Trophoblast cell (in vitro differentiated cells and primary cell): ENCODE measurements at regions not wholly inside any gene's neighbourhood (a gene's known extent, or its start where the extent isn't known, plus 50 kb on each side); places are given as distances from the start of the nearest gene placed in this dataset.

Source experiments
- DNase-seq, 2 donors: peaks; one replicate each; pipeline ENCODE4 v3.0.0-alpha.2; 2016
- H2AFZ ChIP-seq: 2 replicates; pipeline ENCODE4 v1.6.1; 2013; ENCODE audit warnings: low read length, moderate library complexity, mild to moderate bottlenecking; ENCODE audit not compliant: insufficient read depth, poor library complexity
- H2AK5ac ChIP-seq: 2 replicates; pipeline ENCODE4 v1.6.1; 2013; ENCODE audit warnings: mild to moderate bottlenecking, low read length
- H2BK120ac ChIP-seq: 2 replicates; pipeline ENCODE4 v1.6.1; 2013; ENCODE audit warnings: low read length, mild to moderate bottlenecking, moderate library complexity; ENCODE audit not compliant: insufficient read depth, poor library complexity
- H2BK12ac ChIP-seq: 2 replicates; pipeline ENCODE4 v1.6.1; 2013; ENCODE audit warnings: mild to moderate bottlenecking, low read length, moderate library complexity
- H2BK5ac ChIP-seq: 2 replicates; pipeline ENCODE4 v1.6.1; 2013; ENCODE audit warnings: low read length, low read depth, moderate library complexity, mild to moderate bottlenecking; ENCODE audit not compliant: poor library complexity
- H3K14ac ChIP-seq: 2 replicates; pipeline ENCODE4 v1.6.1; 2013; ENCODE audit warnings: mild to moderate bottlenecking, low read length
- H3K18ac ChIP-seq: 2 replicates; pipeline ENCODE4 v1.6.1; 2013; ENCODE audit warnings: mild to moderate bottlenecking, low read length
- H3K23ac ChIP-seq: 2 replicates; pipeline ENCODE4 v1.6.1; 2013; ENCODE audit warnings: low read length
- H3K27ac ChIP-seq: 2 replicates; pipeline ENCODE4 v1.5.1; 2013; ENCODE audit warnings: low read depth, mild to moderate bottlenecking, inconsistent platforms, low read length, moderate library complexity
- H3K27me3 ChIP-seq: 2 replicates; pipeline ENCODE4 v1.6.1; 2013; ENCODE audit warnings: inconsistent platforms, mild to moderate bottlenecking, low read length, moderate library complexity; ENCODE audit not compliant: insufficient read depth
- H3K36me3 ChIP-seq, 2 experiments: 1 replicate in 1 of 2; 2 replicates in 1 of 2; pipeline ENCODE4 v1.6.1; 2013; ENCODE audit warnings: low read length in 2 of 2, mild to moderate bottlenecking in 2 of 2, moderate library complexity in 1 of 2; ENCODE audit not compliant: insufficient read depth in 2 of 2, control insufficient read depth in 1 of 2
- H3K4ac ChIP-seq: 2 replicates; pipeline ENCODE4 v1.6.1; 2013; ENCODE audit warnings: low read depth, mild to moderate bottlenecking, low read length, moderate library complexity
- H3K4me1 ChIP-seq, 2 experiments: 1 replicate in 1 of 2; 2 replicates in 1 of 2; pipeline ENCODE4 v1.6.1; 2013; ENCODE audit warnings: low read length in 2 of 2, mild to moderate bottlenecking in 2 of 2, moderate library complexity in 1 of 2; ENCODE audit not compliant: insufficient read depth in 2 of 2, control insufficient read depth in 1 of 2
- H3K4me2 ChIP-seq: 2 replicates; pipeline ENCODE4 v1.6.1; 2013; ENCODE audit warnings: inconsistent platforms, mild to moderate bottlenecking, low read length, moderate library complexity
- H3K4me3 ChIP-seq: 2 replicates; pipeline ENCODE4 v1.5.1; 2013; ENCODE audit warnings: mild to moderate bottlenecking, low read depth, low read length, inconsistent platforms
- H3K79me1 ChIP-seq: one replicate; pipeline ENCODE4 v1.6.1; 2013; ENCODE audit warnings: low read length
- H3K79me2 ChIP-seq: 2 replicates; pipeline ENCODE4 v1.6.1; 2013; ENCODE audit warnings: low read length, mild to moderate bottlenecking; ENCODE audit not compliant: control insufficient read depth, insufficient read depth, poor library complexity
- H3K9ac ChIP-seq: 2 replicates; pipeline ENCODE4 v1.6.1; 2013; ENCODE audit warnings: mild to moderate bottlenecking, low read length
- H3K9me3 ChIP-seq: 2 replicates; pipeline ENCODE4 v1.6.1; 2013; ENCODE audit warnings: low read depth, mild to moderate bottlenecking, control low read depth, inconsistent platforms, low read length; ENCODE audit not compliant: insufficient read depth
- H4K12ac ChIP-seq: 2 replicates; pipeline ENCODE4 v1.6.1; 2013; ENCODE audit warnings: low read depth, mild to moderate bottlenecking, low read length, moderate library complexity
- H4K8ac ChIP-seq: 2 replicates; pipeline ENCODE4 v1.6.1; 2013; ENCODE audit warnings: low read depth, mild to moderate bottlenecking, low read length, moderate library complexity
- H4K91ac ChIP-seq: one replicate; pipeline ENCODE4 v1.6.1; 2013; ENCODE audit warnings: low read depth, mild to moderate bottlenecking, low read length, moderate library complexity
- WGBS: extraction: QIAGEN DNeasy Blood & Tissue Kit; methylation state at CpG from one replicate; pipeline ENCODE4 v1.1.7; 2013; ENCODE audit warnings: missing lambda C conversion rate; ENCODE audit not compliant: insufficient read length, insufficient coverage; ENCODE audit errors: extremely low coverage; 5-methylcytosine and 5-hydroxymethylcytosine counted together

DNA sequence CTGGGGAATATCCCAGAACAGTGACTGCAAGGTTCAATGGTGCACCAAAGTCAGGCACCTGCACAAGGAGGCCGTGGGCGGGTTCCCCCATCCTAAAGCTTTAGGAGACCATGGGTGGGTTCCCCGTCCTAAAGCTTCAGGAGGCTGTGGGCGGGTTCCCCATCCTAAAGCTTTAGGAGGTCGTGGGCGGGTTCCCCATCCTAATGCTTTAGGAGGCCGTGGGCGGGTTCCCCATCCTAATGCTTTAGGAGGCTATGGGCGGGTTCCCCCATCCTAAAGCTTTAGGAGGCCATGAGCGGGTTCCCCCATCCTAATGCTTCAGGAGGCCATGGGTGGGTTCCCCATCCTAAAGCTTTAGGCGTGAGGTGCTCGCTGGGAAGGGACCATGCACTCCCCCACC, 313.3 kb downstream of the FOXL1 start:
- Histone ChIP-seq H4K12ac (no peak overlapping the region), H3K27me3 (no peaks in the 10 kb centered on the region), H3K9ac (no peak overlapping the region), H3K79me1 (no peaks in the 10 kb centered on the region), H3K9me3 (peaks cover 1% of the 10 kb centered on the region), H3K4ac (no peak overlapping the region), H4K91ac (no peak overlapping the region), H3K4me1 (peaks cover 0 to 2% of the 10 kb centered on the region in 2 experiments), H2AFZ (no peak overlapping the region), H2BK12ac (no peak overlapping the region), H3K4me2 (no peak overlapping the region), H3K23ac (no peak overlapping the region), H4K8ac (no peak overlapping the region), H3K79me2 (no peaks in the 10 kb centered on the region), H3K18ac (no peak overlapping the region), H2BK5ac (no peak overlapping the region), H3K36me3 (no peaks in the 10 kb centered on the region), H3K14ac (no peak overlapping the region), H2AK5ac (no peak overlapping the region), H3K27ac (no peak overlapping the region), H2BK120ac (no peak overlapping the region), H3K4me3 (no peak overlapping the region)
- no CpG with 5 or more reads among the region's 12 CpGs for WGBS
- DNase-seq, result no peak

DNA sequence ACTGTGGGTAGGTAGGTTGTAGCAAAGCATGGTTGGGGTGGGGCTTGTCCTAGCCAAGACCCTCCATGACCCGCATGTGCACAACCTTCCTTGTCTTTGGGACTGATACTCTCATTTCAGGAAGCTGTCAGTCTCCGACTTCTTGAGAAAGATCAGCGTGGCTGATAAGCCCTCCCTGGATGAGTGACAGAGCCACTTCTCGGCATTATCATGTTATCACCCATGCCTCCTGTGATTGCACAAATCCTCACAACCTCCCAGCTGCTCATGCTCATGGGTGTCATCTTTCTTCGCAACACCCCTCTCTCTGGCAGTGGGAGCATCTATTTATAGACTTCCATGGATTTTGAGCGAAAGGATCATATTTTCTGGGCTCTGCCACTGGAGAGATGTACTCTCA, 314.2 kb downstream of the FOXL1 start:
- no peak for DNase-seq
- Histone ChIP-seq H4K91ac (no peak overlapping the region), H3K36me3 (no peaks in the 10 kb centered on the region), H3K79me1 (no peaks in the 10 kb centered on the region), H3K27me3 (no peaks in the 10 kb centered on the region), H2AFZ (no peak overlapping the region), H3K9me3 (peaks cover 1% of the 10 kb centered on the region), H2BK5ac (no peak overlapping the region), H3K14ac (no peak overlapping the region), H2AK5ac (no peak overlapping the region), H3K23ac (no peak overlapping the region), H3K4me2 (no peak overlapping the region), H4K8ac (no peak overlapping the region), H3K9ac (no peak overlapping the region), H3K4me1 (peaks cover 0 to under 1% of the 10 kb centered on the region in 2 experiments), H3K27ac (no peak overlapping the region), H3K4me3 (no peak overlapping the region), H3K4ac (no peak overlapping the region), H2BK12ac (no peak overlapping the region), H2BK120ac (no peak overlapping the region), H4K12ac (no peak overlapping the region), H3K18ac (no peak overlapping the region), H3K79me2 (no peaks in the 10 kb centered on the region)
- WGBS, result no CpG with 5 or more reads among the region's 6 CpGs

- no peak overlapping the region for H2BK5ac ChIP-seq
- no peak overlapping the region for H2BK120ac ChIP-seq
- no peaks in the 10 kb centered on the region for H3K79me2 ChIP-seq
- H3K27me3 ChIP-seq, result no peaks in the 10 kb centered on the region
- H3K36me3 ChIP-seq, result no peaks in the 10 kb centered on the region
- no peak overlapping the region for H2BK12ac ChIP-seq
- H3K4me3 ChIP-seq, result no peak overlapping the region
- no peaks in the 10 kb centered on the region for H3K79me1 ChIP-seq
- H4K12ac ChIP-seq, result no peak overlapping the region
- no peaks in the 10 kb centered on the region for H3K4me1 ChIP-seq
- no peak overlapping the region for H2AFZ ChIP-seq
- no peak overlapping the region for H3K14ac ChIP-seq
- H3K27ac ChIP-seq, result no peak overlapping the region
- no peak overlapping the region for H4K8ac ChIP-seq
- no CpG with 5 or more reads among the region's 10 CpGs for WGBS
- H4K91ac ChIP-seq, result no peak overlapping the region
- peaks cover 1% of the 10 kb centered on the region for H3K9me3 ChIP-seq
- H3K18ac ChIP-seq, result no peak overlapping the region
- H3K23ac ChIP-seq, result no peak overlapping the region
- no peak for DNase-seq
- no peak overlapping the region for H3K4ac ChIP-seq
- no peak overlapping the region for H2AK5ac ChIP-seq
- H3K4me2 ChIP-seq, result no peak overlapping the region
- no peak overlapping the region for H3K9ac ChIP-seq
Measured at GRCh38 chr16:86893506-86893905, 315.2 kb downstream of the FOXL1 start.

- H3K18ac ChIP-seq, result no peak overlapping the region
- H3K79me2 ChIP-seq, result no peaks in the 10 kb centered on the region
- no peak overlapping the region for H3K4me2 ChIP-seq
- no peak overlapping the region for H4K91ac ChIP-seq
- no peaks in the 10 kb centered on the region for H3K4me1 ChIP-seq
- no peak overlapping the region for H2AFZ ChIP-seq
- H3K4ac ChIP-seq, result no peak overlapping the region
- no peak for DNase-seq
- no peak overlapping the region for H4K8ac ChIP-seq
- no peak overlapping the region for H2BK120ac ChIP-seq
- no peaks in the 10 kb centered on the region for H3K27me3 ChIP-seq
- no peak overlapping the region for H3K9ac ChIP-seq
- H2BK12ac ChIP-seq, result no peak overlapping the region
- H3K23ac ChIP-seq, result no peak overlapping the region
- H3K27ac ChIP-seq, result no peak overlapping the region
- H3K36me3 ChIP-seq, result no peaks in the 10 kb centered on the region
- no peak overlapping the region for H4K12ac ChIP-seq
- H3K4me3 ChIP-seq, result peak overlapping the region; percentile 30
- H3K79me1 ChIP-seq, result no peaks in the 10 kb centered on the region
- no peak overlapping the region for H2AK5ac ChIP-seq
- H2BK5ac ChIP-seq, result no peak overlapping the region
- WGBS, result no CpG with 5 or more reads among the region's 24 CpGs
- H3K9me3 ChIP-seq, result peaks cover 1% of the 10 kb centered on the region
- no peak overlapping the region for H3K14ac ChIP-seq
Measured at GRCh38 chr16:86894029-86894567, 315.7 kb downstream of the FOXL1 start.
